Neural cell (in vitro differentiated cells): ENCODE measurements at regions not wholly inside any gene's neighbourhood (a gene's known extent, or its start where the extent isn't known, plus 50 kb on each side); places are given as distances from the start of the nearest gene placed in this dataset.

ENCODE experiments used
- EP300 ChIP-seq: fragments of 450-650 bp; conservative IDR thresholded peaks from 2 replicates; pipeline ENCODE4 v1.6.1; 2014; ENCODE audit warnings: antibody characterized with exemption, mild to moderate bottlenecking, moderate library complexity; ENCODE audit not compliant: poor library complexity, severe bottlenecking
- EZH2 ChIP-seq: fragments of 200-600, 300-800 bp; shearing (Covaris generic), sonication (generic); IDR thresholded peaks from 2 replicates; pipeline ENCODE4 v1.6.1; 2014; ENCODE audit warnings: antibody characterized with exemption, low read length, borderline replicate concordance, mild to moderate bottlenecking; ENCODE audit not compliant: insufficient read depth, poor library complexity, severe bottlenecking
- POLR2AphosphoS5 ChIP-seq: IDR thresholded peaks from 2 replicates; pipeline ENCODE4 v1.6.1; 2012
- RAD21 ChIP-seq: fragments of 450-650 bp; conservative IDR thresholded peaks from 2 replicates; pipeline ENCODE4 v1.6.1; 2014; ENCODE audit warnings: antibody characterized with exemption, mild to moderate bottlenecking, moderate library complexity
- SMC3 ChIP-seq: fragments of 450-650 bp; conservative IDR thresholded peaks from 2 replicates; pipeline ENCODE4 v1.6.1; 2014; ENCODE audit warnings: antibody characterized with exemption, mild to moderate bottlenecking, moderate library complexity; ENCODE audit not compliant: poor library complexity
- TAF1 ChIP-seq: IDR thresholded peaks from 2 replicates; pipeline ENCODE4 v1.6.1; 2012; ENCODE audit warnings: low read depth
- TF ChIP-seq, protein P1 (sequence below): fragments of 450-650 bp; IDR thresholded peaks from 2 replicates; pipeline ENCODE4 v1.5.1; 2014; ENCODE audit warnings: antibody characterized with exemption, mild to moderate bottlenecking, moderate library complexity; ENCODE audit not compliant: poor library complexity, severe bottlenecking

DNA sequence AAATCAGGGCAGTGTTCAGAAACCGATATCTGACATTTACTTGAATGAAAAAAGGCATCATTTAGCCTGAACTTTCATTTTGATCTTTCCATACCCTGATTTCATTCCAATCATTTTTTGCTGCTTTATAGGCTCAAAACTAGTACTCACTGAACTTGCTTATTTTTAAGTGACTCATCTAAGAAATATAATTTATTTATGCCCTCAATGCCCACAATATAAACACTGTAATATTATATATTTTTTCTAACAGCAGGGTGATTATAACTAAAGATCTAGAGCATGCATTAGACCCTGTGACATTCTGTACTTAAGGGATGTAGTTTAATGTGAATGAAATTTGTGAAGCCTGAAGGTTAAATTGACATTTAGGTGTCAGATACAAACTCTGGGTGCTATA, 446.1 kb upstream of the CDH10 start:
- TF ChIP-seq TAF1 (no peak), SMC3 (no peak), POLR2AphosphoS5 (no peak), EZH2 (no peak), RAD21 (no peak), EP300 (no peak)
- TF ChIP-seq, protein P1, sequence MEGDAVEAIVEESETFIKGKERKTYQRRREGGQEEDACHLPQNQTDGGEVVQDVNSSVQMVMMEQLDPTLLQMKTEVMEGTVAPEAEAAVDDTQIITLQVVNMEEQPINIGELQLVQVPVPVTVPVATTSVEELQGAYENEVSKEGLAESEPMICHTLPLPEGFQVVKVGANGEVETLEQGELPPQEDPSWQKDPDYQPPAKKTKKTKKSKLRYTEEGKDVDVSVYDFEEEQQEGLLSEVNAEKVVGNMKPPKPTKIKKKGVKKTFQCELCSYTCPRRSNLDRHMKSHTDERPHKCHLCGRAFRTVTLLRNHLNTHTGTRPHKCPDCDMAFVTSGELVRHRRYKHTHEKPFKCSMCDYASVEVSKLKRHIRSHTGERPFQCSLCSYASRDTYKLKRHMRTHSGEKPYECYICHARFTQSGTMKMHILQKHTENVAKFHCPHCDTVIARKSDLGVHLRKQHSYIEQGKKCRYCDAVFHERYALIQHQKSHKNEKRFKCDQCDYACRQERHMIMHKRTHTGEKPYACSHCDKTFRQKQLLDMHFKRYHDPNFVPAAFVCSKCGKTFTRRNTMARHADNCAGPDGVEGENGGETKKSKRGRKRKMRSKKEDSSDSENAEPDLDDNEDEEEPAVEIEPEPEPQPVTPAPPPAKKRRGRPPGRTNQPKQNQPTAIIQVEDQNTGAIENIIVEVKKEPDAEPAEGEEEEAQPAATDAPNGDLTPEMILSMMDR, result no peak
